ENCODE measurements at regions not wholly inside any gene's neighbourhood (a gene's known extent, or its start where the extent isn't known, plus 50 kb on each side); places are given as distances from the start of the nearest gene placed in this dataset.

DNA sequence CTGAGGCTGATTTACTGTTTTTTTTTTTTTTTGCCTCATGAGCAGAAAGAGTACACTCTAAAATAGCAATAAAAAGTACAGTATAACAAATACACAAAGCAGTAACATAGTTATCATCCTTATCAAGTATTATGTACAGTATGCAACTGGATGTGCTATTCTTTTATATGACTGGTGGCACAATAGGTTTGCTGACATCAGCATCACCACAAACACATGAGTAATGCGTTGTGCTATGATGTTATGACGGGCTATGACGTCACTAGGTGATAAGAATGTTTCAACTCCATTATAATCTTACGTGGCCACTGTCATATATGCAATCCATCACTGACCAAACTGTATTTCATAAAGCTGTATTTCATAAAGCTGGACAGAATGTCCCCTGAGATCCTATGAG lies 189.2 kb upstream of the GLI3 start:
- DNase-seq: no peak

DNA sequence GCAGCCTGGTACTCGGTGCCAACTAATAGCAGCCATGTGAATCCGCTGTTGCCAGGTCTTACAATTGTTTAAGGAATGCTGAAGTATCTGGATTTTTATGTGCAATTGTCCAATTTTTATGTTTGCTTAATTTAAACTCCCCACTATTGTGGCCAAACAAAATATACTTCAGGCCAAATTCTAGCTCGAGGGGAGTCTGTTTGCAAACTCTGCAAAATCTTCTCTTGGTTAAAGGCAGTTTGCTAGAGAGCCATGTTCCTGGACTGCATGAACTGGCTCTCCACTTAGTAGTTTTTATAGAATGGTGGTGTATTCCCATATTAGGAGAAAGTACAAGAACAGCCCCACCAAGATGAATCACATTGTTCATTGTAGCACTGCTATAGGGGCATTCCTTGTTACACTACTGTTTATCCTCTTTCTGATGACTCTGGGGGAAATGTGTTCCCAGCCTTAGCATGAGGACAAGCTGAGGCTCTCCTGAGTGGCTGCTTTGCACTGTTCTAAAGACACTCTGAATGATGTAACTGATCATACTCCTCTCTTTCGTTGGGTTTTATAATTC lies 178.0 kb upstream of the GLI3 start:
- DNase-seq: no peak

DNA sequence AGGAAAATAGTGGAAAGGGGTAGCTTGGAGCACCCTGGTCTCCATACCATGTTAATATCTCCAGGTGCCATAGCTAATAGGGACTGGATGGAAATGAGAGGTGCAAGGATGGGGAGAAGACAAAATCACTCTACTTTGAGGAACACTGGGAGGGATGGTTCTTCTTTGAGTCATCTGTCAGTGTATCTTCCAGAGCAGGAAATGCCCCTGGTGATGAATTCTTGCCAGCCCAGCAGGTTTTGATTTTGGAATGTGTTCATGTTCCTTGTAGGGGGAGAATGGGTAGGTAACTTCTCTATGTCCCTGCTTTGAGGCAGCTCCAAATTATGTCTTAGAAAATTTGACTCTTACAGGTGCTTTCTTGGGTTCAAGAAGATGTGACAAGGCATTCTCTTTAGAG lies 177.0 kb upstream of the GLI3 start:
- no peak for DNase-seq

DNA sequence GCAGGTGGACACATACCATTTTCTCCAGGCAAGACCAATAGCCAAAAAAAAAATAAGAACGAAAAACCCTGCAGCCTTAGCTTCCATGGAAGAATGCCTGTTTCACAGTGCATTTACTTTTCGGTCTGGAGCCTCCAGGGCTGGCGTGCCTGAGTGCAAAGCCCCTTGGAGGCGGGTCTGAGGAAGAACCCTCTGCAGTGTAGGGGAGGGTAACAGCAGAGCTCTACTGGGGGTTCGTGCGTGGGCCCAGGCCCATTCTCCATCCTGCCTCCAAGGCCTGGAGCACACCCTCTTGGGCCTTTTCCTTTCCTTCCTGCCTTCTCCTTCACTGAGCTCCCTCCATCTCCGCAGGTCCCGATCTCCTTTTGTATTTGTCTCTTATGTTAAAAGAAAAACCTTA lies 172.3 kb upstream of the GLI3 start:
- no peak for DNase-seq

DNA sequence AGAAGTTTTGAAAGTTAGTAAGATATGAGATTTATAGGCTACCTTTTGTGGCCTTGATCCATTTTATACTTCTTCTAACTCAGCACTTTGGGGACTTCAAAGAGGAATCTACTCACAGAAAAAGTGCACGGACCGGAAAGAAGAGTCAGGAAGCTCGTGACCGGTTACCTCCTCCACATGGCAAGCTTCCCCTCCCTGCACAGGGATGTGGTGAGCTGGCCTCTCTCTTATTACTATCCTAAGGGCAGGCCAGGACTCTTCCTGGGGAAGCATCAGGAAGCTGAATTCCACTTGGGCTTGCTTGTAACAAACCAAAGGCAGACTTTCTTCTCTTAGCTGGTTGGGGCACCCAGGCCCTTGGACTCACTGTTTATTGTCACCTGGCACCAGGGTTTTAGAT lies 170.8 kb upstream of the GLI3 start:
- DNase-seq: no peak

DNA sequence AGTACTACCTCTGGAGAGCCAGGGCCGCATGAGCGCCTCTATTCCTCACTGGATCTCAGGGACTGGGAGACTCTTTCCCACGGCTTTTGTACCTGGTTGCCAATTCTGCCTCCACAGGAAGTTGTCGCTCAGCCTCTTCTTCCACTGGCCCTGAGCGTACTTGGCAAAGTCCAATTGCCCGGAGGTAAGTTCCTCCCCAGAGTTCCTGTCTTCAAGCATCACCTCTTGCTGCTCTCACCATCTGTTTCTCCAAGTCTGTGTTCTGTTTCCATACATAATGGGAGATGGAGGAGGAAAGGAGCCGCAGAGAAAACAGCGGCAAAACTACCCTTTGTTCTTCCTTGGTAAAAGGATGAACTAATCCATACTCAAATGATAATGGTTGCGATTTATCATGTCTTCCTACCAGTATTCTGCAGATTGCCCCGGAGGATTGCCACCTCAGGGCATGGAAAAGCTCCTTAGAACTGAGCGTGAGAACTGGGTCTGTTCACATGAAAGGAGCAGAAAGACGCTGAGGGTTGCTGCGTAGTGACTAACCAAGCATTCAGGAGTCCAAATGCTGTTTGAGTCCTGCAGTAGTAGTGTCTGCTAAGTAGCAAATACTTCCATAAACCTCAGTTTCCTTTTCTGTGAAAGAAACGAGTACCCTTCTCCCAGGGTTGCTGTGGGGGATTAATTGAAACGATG lies 170.2 kb upstream of the GLI3 start:
- no peak for DNase-seq

DNA sequence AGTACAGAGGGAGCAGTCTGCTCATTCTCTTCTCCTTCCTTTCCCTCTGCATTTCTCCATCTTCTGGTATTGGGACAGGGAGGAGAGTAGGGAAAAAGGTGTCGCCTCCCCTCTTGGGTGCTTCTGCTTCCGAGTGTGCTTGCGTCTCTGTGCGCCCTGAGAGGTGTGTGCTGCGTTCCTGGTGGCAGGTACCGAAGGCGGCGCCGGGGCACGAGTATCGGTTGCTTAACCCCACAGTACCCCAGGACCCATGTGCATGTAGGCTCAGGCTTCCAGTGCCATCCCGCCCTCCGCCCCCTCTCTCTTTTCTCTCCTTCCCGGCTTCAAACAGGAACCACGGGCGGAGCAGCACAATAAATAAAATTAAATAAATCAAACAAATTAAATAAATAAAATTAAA lies 169.3 kb upstream of the GLI3 start:
- no peak for DNase-seq

DNA sequence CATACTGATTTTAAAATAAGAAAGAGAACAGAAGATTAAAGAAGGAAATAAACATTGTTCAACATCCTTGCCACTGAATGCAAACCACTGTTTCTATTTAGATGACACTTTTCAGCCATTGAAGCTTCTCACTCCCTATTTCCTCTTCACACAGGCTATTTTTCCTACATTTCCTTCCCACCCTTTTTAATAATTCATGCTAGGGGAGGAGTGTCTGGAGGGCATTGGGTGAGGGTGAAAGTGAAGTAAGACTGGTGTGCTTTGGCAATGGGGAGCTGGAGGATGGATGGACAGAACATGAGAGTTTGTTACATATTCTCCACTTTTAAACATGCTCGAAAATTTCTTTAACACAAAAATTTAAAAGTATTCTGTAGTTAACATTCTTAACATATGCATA lies 168.8 kb upstream of the GLI3 start:
- DNase-seq: no peak

DNA sequence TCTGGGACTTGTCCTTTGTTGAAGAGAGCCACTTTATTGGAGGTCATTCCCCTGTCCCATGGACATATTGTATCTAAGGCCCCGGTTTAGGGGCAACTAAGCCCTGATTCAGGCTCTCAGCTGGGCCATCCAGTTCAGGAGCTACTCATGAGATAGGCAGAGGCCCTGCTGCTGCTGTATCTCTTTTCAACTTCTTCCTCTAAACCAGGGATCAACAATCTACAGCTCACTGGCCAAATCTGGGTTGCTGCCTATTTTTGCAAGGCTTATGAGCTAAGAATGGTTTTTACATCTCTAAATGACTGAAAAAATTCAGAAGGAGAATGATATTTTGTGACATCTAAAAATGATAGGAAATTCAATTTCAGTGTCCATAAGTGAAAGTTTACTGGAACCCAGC lies 166.8 kb upstream of the GLI3 start:
- DNase-seq: no peak

DNA sequence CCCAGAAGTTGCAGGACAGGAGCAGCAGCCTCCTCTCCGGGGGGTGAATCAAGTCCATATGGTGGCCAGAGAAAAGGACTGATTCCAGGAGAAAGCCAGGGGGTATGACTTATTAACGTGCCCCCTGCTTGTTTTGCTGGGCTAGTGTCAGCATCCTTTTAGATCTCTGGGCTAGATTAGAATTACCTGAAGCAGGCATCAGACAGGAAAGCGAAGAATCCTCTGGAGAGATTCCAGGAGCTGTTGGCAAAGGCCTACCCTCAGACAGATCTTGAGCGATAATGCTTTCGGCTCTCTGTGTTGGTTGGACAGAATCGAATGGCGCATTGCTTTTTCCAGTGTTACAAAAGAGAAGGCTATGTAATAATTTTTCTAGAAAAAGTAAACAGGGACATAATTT lies 164.0 kb upstream of the GLI3 start:
- no peak for DNase-seq

DNA sequence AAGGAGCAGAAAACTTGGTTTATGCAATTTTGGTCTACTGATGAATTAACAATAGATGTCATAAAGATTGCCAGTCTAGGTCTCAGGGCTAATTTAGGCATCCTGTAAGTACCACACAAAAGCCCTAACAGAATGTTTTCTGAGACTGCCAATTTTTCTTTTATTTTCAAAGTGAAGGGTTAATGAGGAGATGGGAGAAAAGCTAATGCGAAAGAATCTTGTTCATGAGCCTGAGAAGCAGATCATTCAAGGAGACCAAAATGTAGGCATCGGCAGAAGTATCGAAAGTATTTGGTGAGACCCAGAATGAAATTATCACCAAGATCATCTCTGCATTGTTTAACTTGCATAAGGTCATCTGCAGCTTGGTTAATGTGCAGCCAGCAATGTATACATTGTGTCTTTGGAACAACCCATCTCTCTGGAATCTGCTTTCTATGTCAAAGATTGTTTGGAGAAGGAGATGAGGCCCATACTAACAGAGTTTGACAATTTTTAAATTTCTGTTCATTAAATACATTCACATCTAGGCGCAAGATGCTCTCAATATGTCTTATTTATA lies 163.3 kb upstream of the GLI3 start:
- no peak for DNase-seq

DNA sequence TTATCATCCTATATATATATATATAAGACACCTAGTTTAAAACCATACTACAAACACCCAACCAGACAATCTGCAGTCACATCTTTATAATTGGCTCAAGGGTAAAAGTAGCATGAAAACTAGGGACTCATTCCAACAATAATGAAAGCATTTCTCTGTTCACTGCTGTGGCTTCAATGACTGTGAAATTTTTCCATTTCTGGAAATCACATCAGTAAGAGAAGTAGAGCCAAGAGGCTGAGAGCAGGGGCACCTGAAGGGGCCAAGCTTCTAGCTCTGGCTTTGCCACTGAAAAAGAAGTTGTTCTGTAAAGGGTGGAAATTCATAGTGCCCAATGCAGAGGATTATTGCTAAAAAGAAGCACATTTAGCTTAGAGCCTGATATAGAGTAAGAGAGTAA lies 158.6 kb upstream of the GLI3 start:
- DNase-seq: no peak

DNA sequence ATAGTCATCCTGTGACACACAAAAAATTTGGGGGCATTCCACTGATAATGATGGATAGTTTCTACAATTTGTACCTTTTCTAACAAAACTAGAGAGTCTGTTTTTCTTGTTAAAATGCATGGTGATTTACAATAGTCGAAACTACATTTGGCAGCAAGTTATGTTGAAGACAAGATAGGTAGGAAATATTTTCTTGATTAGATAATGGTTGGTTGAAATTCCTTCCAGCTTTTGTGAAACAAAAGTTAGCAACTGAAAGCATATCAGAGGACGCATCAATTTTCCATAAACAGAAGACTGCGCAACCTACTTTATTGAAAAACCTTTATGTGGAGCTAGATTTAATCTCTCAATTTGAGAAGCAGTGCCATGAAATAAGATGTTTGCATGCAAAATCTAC lies 155.8 kb upstream of the GLI3 start:
- no peak for DNase-seq

DNA sequence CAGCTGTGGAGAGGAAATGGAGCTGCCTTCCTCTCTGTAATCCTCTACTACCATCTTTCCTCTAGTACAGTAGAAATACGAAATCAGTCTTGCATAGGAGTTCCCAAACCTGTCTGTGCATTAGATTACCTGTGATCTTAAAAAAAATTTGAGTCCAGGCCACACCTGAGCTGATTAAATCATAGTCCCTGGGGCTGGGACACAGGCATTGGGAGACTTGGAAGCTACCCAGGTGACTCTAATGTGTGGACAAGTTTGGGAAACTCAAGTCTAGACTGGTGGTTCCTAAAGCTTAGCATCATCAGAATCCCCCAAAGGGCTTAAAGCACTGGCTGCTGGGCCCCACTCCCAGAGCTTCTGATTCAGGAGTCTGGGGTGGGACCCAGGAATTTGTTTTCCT lies 152.7 kb upstream of the GLI3 start:
- DNase-seq: no peak

DNA sequence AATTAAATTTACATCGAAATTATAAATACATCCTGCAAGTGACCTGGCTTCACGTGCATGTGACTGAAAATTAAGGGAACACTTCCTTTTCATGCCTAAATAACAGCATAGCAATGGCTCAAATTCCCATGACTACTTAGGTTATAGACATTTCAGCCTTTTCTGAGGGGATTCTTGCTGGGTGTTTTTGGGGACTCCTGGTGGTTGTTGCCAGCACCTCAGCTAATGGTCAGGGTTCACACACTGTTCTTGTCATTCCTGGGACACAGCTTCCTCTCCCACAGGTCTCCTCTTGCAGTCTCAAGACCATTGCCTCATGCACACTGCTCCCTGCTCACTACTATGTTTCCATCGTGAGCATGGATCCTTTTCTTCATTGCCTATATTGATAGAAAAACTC lies 148.9 kb upstream of the GLI3 start:
- no peak for DNase-seq

DNA sequence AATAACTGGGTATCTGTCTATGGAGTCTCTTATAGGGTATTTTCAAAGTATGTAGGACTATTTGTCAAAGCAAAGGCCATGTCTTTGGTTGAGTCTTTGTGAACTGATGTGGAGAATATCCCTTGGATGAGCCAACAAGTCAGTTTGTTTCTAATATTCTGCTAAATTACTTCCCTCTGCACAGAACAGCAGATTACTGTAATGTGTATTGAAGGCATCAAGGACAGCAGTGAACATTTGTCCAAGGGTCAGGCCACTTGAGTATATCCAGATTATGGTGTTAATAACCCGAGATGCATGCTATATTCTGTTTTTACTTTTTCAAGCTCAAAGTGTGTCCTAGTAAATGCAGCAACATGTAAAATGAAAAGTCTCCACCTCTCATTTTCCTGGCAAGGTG lies 144.2 kb upstream of the GLI3 start:
- no peak for DNase-seq

DNA sequence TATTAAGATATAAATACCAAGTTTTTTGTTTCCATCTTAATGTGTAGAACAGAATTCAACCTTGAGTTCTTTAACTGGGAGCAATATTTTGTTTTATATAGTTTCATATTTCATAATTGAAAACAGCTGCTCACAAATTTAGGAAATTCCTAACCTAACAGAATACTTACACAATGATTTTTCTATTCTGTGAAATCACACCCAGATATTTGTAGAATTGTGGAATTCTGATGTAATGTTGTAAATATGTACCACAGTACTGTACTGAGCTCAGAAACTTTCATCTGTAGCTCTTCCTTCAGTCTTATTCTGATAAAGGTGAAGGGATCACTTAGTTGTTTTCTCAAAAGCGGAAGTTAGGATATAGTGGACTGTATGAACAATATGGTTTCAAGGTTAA lies 143.4 kb upstream of the GLI3 start:
- DNase-seq: peak; percentile 16

DNA sequence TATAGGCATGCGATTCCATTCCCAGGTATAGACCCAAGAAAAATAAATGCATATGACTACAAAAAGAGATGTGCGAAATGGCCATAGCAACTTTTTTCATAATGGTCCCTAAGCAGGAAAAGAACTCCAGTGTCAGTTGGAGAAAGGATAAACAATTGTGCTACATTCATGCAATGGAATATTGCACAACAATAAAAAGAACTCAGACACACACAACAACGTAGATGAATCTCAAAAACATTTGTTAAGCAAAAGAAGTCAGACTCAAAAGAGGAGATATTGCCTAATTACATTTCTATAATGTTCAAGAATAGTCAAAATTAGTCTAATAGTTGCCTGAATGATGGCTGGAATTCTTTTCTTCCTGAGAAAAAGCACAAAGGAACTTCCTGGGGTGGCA lies 141.1 kb upstream of the GLI3 start:
- no peak for DNase-seq

DNA sequence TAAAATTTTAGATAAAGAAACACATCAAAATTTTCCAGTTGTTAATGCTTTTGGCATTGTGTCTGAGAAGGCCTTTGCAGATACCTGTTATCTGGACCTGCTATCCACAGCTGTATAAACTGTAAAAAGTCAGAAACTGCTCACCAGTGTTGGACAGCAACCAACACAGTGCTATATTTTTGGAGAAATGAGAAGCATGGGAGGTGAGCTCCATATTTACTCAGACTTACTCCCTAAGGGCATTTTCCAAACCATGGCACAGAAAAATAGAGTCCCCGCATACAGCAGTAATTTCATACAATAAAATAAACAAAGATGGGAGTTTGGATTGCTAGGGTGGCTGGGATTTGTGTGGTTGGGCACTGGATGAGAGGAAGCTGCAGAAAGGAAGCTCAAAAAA lies 136.3 kb upstream of the GLI3 start:
- no peak for DNase-seq

DNA sequence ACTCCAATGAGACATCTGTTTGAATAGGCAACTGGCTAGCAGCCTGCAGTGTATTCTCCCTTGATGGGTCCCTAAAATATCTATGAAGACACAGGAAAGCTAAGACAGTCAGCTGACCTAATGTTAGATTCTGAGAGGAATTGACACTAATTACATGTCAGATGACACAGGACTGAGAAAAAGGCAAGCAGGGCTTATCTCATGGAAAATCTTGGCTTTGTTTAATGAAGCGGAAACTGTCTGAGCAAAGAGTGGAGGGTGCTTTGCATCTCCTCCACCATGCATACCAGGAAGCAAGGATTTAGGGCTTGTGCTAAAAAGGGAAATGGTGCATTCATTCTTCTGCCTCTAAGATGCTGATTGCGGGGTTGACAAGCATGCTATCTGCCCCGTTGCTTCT lies 135.5 kb upstream of the GLI3 start:
- DNase-seq: no peak

DNA sequence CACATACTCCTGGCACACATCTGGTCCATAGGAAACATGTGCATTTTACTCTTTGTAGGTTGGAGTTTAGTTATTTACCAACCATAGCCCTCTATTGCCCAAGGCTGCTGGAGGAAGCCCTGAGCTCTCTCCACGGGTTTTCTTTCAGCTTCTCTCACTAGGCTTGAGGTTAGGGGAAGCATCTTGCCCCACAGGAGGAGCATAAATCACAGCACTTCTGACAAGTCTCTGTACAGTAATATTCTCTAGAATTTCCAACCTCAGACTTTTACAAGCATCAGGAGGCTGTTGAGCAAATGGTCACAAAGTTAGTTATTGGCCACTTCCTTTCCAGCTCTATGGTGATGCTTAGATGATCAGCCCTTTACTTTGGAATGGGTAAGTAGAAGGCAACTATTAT lies 122.9 kb upstream of the GLI3 start:
- no peak for DNase-seq

DNA sequence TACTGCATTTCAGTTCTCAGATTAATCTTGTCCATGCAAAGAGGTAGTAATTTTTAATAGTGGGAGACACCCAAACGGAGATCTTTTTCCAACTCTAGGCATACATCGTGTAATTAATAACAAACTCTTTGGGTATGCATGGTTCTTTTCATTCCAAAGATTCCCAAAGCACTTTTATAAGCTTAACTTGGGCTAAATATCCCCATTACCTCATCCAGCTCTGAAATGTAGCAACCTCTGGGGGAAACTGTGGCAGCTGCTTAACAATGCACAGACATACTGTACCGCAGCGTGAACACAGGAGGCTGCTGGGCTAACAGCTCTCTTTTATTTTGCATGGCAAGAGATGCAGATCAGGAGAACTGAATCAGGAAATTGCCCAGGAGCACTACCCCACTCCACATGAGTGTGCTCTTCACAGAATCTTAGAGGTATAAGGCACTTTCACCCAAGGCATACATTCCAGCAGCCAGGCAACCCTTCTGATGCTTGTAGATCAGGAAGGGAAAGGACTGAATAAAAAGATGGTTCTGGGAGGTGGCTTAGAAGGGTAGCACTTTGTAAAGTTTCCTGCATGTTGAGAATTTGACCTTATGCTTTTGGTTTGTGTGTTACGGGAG lies 114.4 kb upstream of the GLI3 start:
- no peak for DNase-seq

DNA sequence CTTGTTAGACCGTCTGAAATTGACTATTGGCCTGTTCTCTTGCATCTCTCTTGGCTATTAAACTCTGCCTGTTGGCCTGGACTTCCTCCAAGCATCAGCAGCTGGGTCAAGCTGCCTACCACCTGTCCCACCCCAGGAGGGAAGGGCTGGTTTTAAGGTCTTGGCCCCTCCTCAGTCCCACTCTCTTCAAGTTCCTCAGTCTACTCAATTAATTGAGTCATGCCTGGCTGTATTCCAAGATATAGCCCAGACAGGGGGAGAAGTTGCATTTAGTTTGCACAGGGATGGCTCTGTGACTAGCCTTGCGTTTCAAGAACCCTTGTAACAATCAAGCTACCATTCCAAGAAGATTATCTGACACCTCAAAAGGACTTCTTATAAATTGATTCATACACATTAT lies 113.8 kb upstream of the GLI3 start:
- no peak for DNase-seq

DNA sequence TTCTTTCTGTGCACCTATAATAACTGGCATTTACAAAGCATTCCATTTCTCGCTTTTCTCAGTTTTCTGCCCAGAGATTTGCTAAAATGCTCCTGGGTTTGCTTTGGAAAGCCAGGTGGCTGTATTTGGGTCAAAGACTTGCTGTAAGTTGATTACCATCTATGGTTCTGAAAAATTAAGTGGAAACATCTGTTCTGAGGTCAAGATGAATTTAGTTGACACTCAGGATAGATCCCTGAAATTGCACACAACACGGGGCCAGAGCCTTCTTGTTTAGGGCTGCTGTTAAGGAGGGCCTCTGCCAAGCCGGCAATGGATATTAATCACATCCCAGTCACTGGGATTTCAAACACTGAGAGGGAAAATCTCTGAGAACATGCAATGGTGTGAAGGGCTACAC lies 111.6 kb upstream of the GLI3 start:
- DNase-seq: no peak

DNA sequence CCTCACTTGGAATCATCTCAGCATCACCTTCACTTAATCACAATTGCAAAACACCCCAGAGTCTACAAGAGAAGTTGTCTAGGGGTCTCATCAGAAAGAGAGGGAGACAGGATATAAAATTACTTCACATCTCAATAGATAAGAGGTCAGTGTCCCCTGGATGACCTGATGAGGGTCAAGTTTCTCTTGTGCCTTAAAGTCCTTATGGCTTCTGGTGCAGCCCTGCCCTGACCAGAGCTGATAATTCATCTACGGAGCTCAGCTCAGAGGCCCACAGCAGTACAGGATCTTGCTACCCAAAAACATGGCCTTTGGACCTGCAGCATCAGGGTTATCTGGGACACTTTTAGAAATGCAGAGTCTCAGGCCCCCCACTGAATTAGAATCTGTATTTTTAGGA lies 111.1 kb upstream of the GLI3 start:
- no peak for DNase-seq
